ENCODE measurements at regions not wholly inside any gene's neighbourhood (a gene's known extent, or its start where the extent isn't known, plus 50 kb on each side); places are given as distances from the start of the nearest gene placed in this dataset.
A peak's percentile ranks its signal among the peaks of the same experiment; 100 is the strongest.

GRCh38 chr11:116279511-116279910, 493.3 kb downstream of the BUD13 start:
- DNase-seq (ENCODE audit: low read depth) = no peak
- TF ChIP-seq, protein P1, sequence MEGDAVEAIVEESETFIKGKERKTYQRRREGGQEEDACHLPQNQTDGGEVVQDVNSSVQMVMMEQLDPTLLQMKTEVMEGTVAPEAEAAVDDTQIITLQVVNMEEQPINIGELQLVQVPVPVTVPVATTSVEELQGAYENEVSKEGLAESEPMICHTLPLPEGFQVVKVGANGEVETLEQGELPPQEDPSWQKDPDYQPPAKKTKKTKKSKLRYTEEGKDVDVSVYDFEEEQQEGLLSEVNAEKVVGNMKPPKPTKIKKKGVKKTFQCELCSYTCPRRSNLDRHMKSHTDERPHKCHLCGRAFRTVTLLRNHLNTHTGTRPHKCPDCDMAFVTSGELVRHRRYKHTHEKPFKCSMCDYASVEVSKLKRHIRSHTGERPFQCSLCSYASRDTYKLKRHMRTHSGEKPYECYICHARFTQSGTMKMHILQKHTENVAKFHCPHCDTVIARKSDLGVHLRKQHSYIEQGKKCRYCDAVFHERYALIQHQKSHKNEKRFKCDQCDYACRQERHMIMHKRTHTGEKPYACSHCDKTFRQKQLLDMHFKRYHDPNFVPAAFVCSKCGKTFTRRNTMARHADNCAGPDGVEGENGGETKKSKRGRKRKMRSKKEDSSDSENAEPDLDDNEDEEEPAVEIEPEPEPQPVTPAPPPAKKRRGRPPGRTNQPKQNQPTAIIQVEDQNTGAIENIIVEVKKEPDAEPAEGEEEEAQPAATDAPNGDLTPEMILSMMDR (conservative IDR thresholded peaks at IDR 0.05; ENCODE audit: control insufficient read depth, insufficient read depth, low read depth, low read length) = no peak
- no peak overlapping the region for H3K4me3 ChIP-seq (ENCODE audit: control insufficient read depth, low read depth, low read length)

- TF ChIP-seq, protein P1 (conservative IDR thresholded peaks at IDR 0.05; ENCODE audit: control insufficient read depth, insufficient read depth, low read depth, low read length) = no peak
- DNase-seq (ENCODE audit: low read depth) = no peak
- no peak overlapping the region for H3K4me3 ChIP-seq (ENCODE audit: control insufficient read depth, low read depth, low read length)
Measured at GRCh38 chr11:116278076-116278475, 494.7 kb downstream of the BUD13 start.

DNA sequence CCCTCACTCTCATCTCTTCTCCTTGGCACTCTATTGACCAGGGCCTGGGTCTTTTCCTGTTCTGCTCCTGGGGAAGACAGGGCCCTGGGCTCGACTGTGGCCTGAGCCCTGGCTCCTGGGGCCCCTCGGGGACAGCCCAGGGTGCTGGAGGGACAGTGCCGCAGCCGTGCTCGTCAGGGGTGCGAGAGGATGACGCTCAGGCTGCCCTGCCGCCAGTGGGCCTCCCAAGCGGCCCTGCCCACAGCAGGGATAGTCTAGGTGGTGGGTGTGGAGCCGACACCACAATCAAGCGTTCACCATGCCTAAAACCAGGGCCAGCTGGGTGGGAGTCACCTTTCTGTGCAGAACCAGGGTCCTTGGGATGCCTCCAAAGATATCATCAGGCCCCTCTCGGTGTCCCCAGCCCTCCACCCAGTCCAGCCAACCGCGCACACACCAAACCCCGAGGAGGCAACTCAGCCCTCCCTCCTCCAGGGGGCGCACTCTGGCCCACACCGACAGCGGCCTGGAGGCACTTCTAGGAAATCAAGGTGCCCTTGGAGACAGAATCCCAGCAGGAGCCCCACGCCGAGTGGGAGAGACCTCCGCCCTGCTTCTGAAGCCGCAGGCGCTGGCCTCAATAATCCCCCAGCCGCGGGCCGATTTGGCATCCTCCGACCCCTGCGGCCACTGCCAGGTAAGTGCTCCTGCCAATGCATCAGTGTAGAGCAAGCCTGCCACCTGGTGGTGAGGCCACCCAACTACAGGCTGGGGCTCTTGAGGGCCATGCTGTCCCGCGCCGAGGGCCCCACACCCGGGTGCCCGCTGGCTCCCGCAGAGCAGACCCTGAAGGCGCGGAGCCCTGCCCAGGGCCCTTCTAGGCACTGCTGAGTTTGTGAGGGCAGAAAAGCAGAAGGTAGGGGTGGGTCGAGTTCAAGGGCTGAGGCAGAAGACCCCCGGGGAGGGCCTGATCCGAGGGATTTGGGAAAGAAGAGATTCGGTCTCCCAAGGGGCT, 496.4 kb downstream of the BUD13 start:
- DNase-seq (ENCODE audit: low read depth) = peak; percentile 37
- TF ChIP-seq, protein P1 (conservative IDR thresholded peaks at IDR 0.05; ENCODE audit: control insufficient read depth, insufficient read depth, low read depth, low read length) = peak; percentile 42
- H3K4me3 ChIP-seq (ENCODE audit: control insufficient read depth, low read depth, low read length) = no peak overlapping the region

DNA sequence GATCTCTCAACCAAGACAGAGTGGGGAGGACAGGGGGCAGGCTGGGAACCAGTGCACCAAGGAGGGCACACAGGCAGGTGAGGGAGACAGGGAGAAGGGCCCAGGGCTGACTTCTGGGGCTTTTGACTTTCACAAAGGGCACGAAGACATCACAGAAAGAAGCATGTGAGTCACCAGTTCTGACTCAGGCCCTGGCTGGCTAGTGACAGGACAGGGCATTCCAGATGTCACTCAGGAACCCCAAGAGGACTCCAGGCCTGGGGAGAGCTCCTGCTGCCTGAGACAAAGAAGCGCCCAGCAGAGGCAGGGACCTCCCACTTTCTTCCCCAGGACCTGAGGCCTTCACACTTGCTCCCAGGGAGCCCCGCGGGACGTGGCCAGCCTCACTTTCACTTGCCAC, 497.2 kb downstream of the BUD13 start:
- DNase-seq (ENCODE audit: low read depth) = peak; percentile 5

DNA sequence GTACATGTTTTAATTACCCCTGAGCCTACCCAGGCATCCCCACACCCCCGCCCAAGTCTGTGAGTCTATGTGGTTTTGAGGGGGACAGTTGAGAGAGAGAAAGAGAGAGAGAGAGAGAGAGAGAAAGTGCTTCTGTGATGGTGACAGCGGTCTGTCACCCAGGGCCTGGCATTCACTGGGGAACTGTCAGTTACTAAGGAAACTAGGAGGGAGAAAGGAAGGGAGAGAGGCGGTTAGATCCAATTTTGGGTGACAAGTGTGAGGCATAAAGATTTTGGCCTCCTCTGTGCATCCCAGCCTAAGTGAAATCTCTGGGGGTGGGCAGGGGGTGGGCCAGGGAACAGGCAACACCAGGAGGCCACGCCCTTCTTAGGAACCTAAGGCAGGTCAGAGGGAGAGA, 498.3 kb downstream of the BUD13 start:
- no peak for DNase-seq (ENCODE audit: low read depth)
- TF ChIP-seq, protein P1 (conservative IDR thresholded peaks at IDR 0.05; ENCODE audit: control insufficient read depth, insufficient read depth, low read depth, low read length) = no peak
- H3K4me3 ChIP-seq (ENCODE audit: control insufficient read depth, low read depth, low read length) = no peak overlapping the region

More for the DNA sequence above, 497.2 kb downstream of the BUD13 start:
- TF ChIP-seq, protein P1 (conservative IDR thresholded peaks at IDR 0.05; ENCODE audit: control insufficient read depth, insufficient read depth, low read depth, low read length) = no peak
- no peak overlapping the region for H3K4me3 ChIP-seq (ENCODE audit: control insufficient read depth, low read depth, low read length)

- H3K4me3 ChIP-seq (ENCODE audit: control insufficient read depth, low read depth, low read length) = no peak overlapping the region
- no peak for DNase-seq (ENCODE audit: low read depth)
- TF ChIP-seq, protein P1 (conservative IDR thresholded peaks at IDR 0.05; ENCODE audit: control insufficient read depth, insufficient read depth, low read depth, low read length) = no peak
Measured at GRCh38 chr11:116272181-116272789, 500.5 kb downstream of the BUD13 start.

All from fibroblast of mammary gland (primary cell).